ENCODE measurements at regions not wholly inside any gene's neighbourhood (a gene's known extent, or its start where the extent isn't known, plus 50 kb on each side); places are given as distances from the start of the nearest gene placed in this dataset.

DNA sequence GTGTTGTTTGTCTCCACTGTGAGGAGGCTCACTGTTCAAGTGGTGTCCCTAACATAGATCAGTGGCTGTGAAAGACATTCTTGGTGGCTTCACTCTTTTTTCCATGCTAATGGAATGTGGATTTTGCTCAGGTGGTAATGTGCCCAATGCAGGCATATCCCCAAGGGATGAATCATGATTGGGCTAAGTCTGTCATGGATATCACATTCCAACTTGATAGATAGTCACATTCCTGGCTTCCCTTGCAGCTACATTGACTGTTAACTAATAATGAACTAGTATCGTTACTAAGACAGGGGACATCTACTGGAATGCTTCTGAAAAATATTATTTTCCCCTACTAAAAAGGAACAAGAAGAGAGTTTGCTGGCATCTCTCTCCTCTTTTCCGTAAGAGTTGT is 86.3 kb upstream of the SOD1 start:
- ChIA-PET CTCF (interaction anchor here (0.8 to 1.7 kb wide), 3 partner anchors 10 to 375 kb away, joined by 3 to 5 read pairs (median 3); no protein-coding TSS in a partner anchor), POLR2A (no interaction called here)
- DNase-seq (ENCODE audit: low read depth, low spot score) = no peak
- TF ChIP-seq, protein P1, sequence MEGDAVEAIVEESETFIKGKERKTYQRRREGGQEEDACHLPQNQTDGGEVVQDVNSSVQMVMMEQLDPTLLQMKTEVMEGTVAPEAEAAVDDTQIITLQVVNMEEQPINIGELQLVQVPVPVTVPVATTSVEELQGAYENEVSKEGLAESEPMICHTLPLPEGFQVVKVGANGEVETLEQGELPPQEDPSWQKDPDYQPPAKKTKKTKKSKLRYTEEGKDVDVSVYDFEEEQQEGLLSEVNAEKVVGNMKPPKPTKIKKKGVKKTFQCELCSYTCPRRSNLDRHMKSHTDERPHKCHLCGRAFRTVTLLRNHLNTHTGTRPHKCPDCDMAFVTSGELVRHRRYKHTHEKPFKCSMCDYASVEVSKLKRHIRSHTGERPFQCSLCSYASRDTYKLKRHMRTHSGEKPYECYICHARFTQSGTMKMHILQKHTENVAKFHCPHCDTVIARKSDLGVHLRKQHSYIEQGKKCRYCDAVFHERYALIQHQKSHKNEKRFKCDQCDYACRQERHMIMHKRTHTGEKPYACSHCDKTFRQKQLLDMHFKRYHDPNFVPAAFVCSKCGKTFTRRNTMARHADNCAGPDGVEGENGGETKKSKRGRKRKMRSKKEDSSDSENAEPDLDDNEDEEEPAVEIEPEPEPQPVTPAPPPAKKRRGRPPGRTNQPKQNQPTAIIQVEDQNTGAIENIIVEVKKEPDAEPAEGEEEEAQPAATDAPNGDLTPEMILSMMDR (IDR thresholded peaks at IDR 0.05; ENCODE audit: insufficient read depth, low read length, missing control alignments) = no peak
- H3K4me3 ChIP-seq (ENCODE audit: low read depth, low read length) = no peak overlapping the region

DNA sequence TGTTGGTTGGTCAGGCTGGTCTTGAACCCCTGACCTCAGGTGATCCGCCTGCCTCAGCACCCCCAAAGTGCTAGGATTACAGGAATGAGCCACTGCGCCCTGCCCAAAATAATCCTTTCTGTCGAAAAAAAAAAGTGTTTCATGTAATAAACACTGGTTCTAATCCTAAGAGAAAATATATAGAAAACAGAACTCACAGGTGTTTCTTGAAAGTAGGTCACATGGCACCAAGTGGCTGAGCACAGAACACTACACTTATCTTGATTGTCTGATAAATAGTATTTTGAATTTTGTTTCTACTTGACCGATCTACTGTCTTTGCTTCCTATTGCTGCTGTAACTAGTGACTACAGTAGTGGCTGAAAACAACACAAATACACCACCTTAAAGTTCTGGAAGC is 87.6 kb upstream of the SOD1 start:
- DNase-seq (ENCODE audit: low read depth, low spot score) = no peak
- no peak overlapping the region for H3K4me3 ChIP-seq (ENCODE audit: low read depth, low read length)
- TF ChIP-seq, protein P1 (IDR thresholded peaks at IDR 0.05; ENCODE audit: insufficient read depth, low read length, missing control alignments) = no peak
- ChIA-PET CTCF (interaction anchor here (1.2 to 2.9 kb wide), 4 partner anchors 9 to 391 kb away, joined by 3 to 25 read pairs (median 6); no protein-coding TSS in a partner anchor), POLR2A (no interaction called here)

DNA sequence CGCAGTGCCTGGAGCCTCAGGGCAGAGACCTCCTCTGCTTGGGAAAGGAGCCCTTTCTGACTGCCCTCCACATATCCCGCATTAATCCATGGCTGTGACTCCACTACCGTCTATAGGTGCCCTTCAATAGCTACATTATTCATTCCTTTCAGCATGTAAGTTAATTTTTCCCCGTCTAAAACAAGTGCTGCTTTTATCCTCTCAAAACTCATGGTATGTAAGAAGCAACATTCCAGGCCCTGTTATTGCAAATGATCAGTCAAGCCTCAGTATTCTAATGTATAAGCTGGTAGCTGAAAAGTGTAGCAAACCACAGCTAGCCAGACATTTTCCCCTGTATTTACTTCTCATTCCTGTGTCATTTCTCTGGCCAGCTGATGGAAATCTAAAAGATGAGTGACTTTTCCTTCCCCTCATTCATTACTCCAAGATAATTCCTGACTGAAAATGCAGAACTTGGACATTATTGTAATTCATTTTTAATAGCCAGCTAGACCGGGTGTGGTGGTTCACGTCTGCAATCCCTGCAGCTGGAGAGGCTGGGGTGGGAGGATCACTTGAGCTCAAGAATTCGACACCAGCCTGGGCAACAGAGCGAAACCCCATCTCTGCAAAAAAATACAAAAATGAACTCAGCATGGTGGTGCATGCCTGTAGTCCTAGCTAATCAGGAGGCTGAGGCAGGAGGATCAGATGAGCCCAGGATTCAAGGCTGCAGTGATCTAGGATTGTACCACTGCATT is 88.5 kb upstream of the SOD1 start:
- DNase-seq (ENCODE audit: low read depth, low spot score) = no peak
- CTCF ChIA-PET = interaction anchor here (0.7 to 2.9 kb wide), 5 partner anchors 10 to 390 kb away, joined by 3 to 25 read pairs (median 4); no protein-coding TSS in a partner anchor

DNA sequence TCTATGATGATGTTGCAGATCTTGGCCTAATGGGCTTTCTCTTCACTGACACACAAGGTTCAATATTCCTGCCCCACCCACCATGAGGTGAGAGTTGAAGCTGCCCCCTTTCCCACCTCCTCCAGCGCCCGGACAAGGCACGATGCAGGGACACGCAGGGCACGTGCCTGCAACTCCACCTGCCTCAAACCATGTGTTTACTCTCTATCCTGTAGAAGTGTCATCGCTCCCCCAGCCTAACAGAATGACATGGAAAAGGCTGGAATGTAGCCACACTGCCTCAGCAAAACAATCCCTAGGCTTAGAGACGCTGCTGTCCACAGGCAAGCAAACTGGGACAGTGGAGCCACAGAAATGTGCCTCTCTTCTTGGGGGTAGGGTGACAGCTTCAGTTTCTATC is 92.9 kb upstream of the SOD1 start:
- ChIA-PET CTCF (interaction anchor here (0.6 to 3.7 kb wide), 4 partner anchors 10 to 368 kb away, joined by 3 to 21 read pairs (median 3); no protein-coding TSS in a partner anchor), POLR2A (no interaction called here)
- no peak overlapping the region for H3K4me3 ChIP-seq (ENCODE audit: low read depth, low read length)
- DNase-seq (ENCODE audit: low read depth, low spot score) = no peak
- TF ChIP-seq, protein P1 (IDR thresholded peaks at IDR 0.05; ENCODE audit: insufficient read depth, low read length, missing control alignments) = no peak

More for the DNA sequence above, 88.5 kb upstream of the SOD1 start:
- TF ChIP-seq, protein P1 (IDR thresholded peaks at IDR 0.05; ENCODE audit: insufficient read depth, low read length, missing control alignments) = no peak
- no peak overlapping the region for H3K4me3 ChIP-seq (ENCODE audit: low read depth, low read length)
- POLR2A ChIA-PET = no interaction called here

DNA sequence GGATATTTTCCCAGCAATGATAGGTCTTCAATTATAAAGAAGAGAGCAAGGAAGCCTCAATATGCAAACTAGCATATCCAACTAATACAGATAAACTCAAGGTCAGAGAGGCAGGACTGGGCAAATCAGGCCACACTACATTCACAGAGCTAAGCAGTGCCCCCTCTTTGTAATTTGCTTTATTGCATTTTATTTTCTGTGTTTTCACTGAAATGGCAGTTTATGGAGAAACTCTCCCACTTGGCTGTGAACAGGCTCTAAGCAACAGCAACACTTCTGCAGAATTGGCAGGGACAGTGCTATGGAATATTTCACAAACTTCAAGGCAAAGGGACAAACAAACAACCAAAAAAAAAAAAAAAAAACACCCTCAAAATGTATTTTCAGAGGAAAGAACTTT is 93.4 kb upstream of the SOD1 start:
- TF ChIP-seq, protein P1 (IDR thresholded peaks at IDR 0.05; ENCODE audit: insufficient read depth, low read length, missing control alignments) = no peak
- ChIA-PET POLR2A (no interaction called here), CTCF (interaction anchor here (0.6 to 3.7 kb wide), 4 partner anchors 10 to 367 kb away, joined by 3 to 21 read pairs (median 3); no protein-coding TSS in a partner anchor)
- DNase-seq (ENCODE audit: low read depth, low spot score) = no peak
- no peak overlapping the region for H3K4me3 ChIP-seq (ENCODE audit: low read depth, low read length)

DNA sequence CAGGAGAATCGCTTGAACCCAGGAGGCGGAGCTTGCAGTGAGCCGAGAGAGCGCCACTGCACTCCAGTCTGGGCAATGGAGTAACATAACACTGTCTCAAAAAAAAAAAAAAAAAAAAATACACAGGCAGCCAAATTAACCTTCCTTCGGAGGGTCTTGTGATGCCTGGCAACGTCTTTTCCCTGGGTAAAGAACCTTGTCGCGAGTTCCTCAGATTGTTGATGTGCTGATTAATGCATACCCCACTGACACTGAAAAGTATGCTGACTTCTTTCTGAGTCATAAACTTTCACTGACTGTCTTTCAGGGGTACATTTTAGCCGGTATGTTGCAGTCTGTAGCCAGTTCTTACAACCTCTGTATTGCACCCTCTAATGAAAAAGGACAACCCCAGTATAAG is 95.1 kb upstream of the SOD1 start:
- H3K4me3 ChIP-seq (ENCODE audit: low read depth, low read length) = no peak overlapping the region
- ChIA-PET CTCF (no interaction called here), POLR2A (no interaction called here)
- DNase-seq (ENCODE audit: low read depth, low spot score) = no peak
- TF ChIP-seq, protein P1 (IDR thresholded peaks at IDR 0.05; ENCODE audit: insufficient read depth, low read length, missing control alignments) = no peak
